Right lobe of liver (tissue), 6 donors: ENCODE measurements at regions not wholly inside any gene's neighbourhood (a gene's known extent, or its start where the extent isn't known, plus 50 kb on each side); places are given as distances from the start of the nearest gene placed in this dataset.
"Not testable (repeated sequence)": the region's sequence is repeated elsewhere in the genome, so short reads cannot be mapped to it uniquely, and the experiment has no call there.

Source experiments
- ATAC-seq, 4 donors: fragments of 200-7000 bp; cut with Tn5 transposase; one replicate each; pipeline ENCODE4 v1.9.1; 2020; ENCODE audit warnings: mild to moderate bottlenecking in 4 of 4, moderate library complexity in 4 of 4
- DNase-seq, 3 donors: peaks; one replicate each; pipeline ENCODE4 v3.0.0-alpha.2; 2020
- H3K27ac ChIP-seq, 3 donors: fragments of 200-600 bp; one replicate each; pipeline ENCODE4 v1.8.0; 2022
- H3K27me3 ChIP-seq, 2 donors: fragments of 200-600 bp; one replicate each; pipeline ENCODE4 v1.8.0; 2022
- H3K36me3 ChIP-seq, 4 donors: fragments of 200-600 bp; sonication (generic) in 1 of 4; one replicate each; pipeline versions ENCODE4 v1.5.1 to v1.8.0; 2017 to 2022; ENCODE audit warnings: control low read depth in 1 of 4
- H3K4me1 ChIP-seq, 4 donors: fragments of 200-600 bp; sonication (generic) in 1 of 4; one replicate each; pipeline versions ENCODE4 v1.5.1 to v1.8.0; 2017 to 2022; ENCODE audit warnings: control low read depth in 1 of 4
- H3K4me3 ChIP-seq, 3 donors: fragments of 200-600 bp; one replicate each; pipeline ENCODE4 v1.8.0; 2022
- H3K9me3 ChIP-seq, 4 donors: fragments of 200-600 bp; sonication (generic) in 1 of 4; one replicate each; pipeline versions ENCODE4 v1.5.1 to v1.8.0; 2017 to 2022; ENCODE audit warnings: control low read depth in 1 of 4
- CTCF ChIP-seq, 4 donors: fragments of 200-600 bp in 3 of 4; fragments of 450-650 bp in 1 of 4; IDR thresholded peaks; one replicate each; pipeline versions ENCODE4 v1.5.1 to v1.8.0; 2016 to 2022; ENCODE audit warnings: antibody characterized with exemption in 4 of 4, mild to moderate bottlenecking in 2 of 4
- POLR2A ChIP-seq: fragments of 450-650 bp; IDR thresholded peaks from one replicate; pipeline ENCODE4 v1.6.1; 2017; ENCODE audit warnings: antibody characterized with exemption, mild to moderate bottlenecking
- WGBS: methylation state at CpG from one replicate; pipeline ENCODE4 v1.1.6; 2018; ENCODE audit warnings: low coverage, low lambda C conversion rate; ENCODE audit not compliant: insufficient coverage; ENCODE audit errors: missing lambda C conversion rate; 5-methylcytosine and 5-hydroxymethylcytosine counted together
- intact Hi-C, 2 donors: fragments of 100-400 bp; cut with DNase I; formaldehyde crosslinking; loops; one replicate each; pipeline versions ENCODE4 v1.11.2 to v1.14.1; 2022
- donor health status: DM: no; HTN: yes; CAD: no.
- donor health status: DM: no; HTN: no; CAD: no.
- donor health status: DM: no; HTN: no; CAD: no.
- donor health status: DM: no; HTN: yes; CAD: no.
- donor health status: DM: no; HTN: yes; CAD: no.

DNA sequence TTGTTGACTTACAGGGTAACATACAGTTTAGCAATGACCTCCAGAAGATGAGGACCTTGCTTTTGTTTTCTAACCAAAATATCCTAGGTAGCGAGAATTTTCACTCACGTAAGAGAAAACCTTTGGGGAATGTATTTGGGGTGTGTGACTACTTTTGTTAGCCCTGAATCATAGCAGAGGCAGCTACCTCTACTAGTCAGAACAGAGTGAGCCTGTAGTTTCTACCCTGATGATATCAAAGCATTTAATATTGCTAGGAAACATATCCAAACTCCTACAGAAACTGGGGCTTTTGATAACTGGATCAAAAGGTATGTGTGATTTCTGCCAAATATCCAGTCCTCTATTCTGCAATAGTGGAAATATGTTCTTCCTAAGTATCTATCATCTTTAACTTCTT is 462.6 kb upstream of the ZEB2 start:
- Histone ChIP-seq H3K9me3 (no peaks in the 10 kb centered on the region), H3K4me3 (no peak overlapping the region), H3K36me3 (no peaks in the 10 kb centered on the region), H3K27me3 (no peaks in the 10 kb centered on the region), H3K27ac (no peak overlapping the region), H3K4me1 (no peaks in the 10 kb centered on the region)
- DNase-seq (no peak), ATAC-seq (no peak)
- intact Hi-C loops: no loop called here
- TF ChIP-seq POLR2A (no peak), CTCF (IDR thresholded peaks at IDR 0.05) (no peak)
- WGBS: 29% methylated on average over 2 of the region's 2 CpGs

DNA sequence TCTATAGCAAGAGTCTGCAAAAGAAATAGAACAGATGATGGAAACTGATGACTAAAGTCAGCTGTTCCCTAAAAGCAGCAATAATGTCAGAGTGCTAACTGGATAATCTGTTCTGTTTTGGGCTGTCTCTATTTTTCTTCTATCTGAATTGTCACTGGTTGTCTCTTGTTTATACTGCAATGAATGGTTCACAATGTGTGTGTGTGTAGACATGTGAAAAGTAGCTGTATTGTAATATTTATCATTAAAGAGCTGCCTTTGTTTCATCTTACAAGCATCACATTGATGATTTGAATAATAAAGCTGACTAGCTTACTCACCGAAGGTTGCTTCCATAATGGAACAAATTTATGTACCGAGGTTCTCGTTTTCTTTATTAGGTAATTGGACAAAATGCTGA is 456.0 kb upstream of the ZEB2 start:
- DNase-seq (no peak), ATAC-seq (no peak)
- Histone ChIP-seq H3K4me1 (no peaks in the 10 kb centered on the region), H3K36me3 (no peaks in the 10 kb centered on the region), H3K27ac (no peak overlapping the region), H3K9me3 (no peaks in the 10 kb centered on the region), H3K4me3 (no peak overlapping the region), H3K27me3 (no peaks in the 10 kb centered on the region)
- intact Hi-C loops: no loop called here
- WGBS: 88% methylated on average over 3 of the region's 3 CpGs
- TF ChIP-seq POLR2A: no peak
- TF ChIP-seq CTCF (IDR thresholded peaks at IDR 0.05): no peak

- ATAC-seq (no peak), DNase-seq (no peak)
- intact Hi-C loops: no loop called here
- Histone ChIP-seq H3K27me3 (no peaks in the 10 kb centered on the region), H3K4me3 (no peak overlapping the region), H3K36me3 (no peaks in the 10 kb centered on the region), H3K9me3 (no peaks in the 10 kb centered on the region), H3K27ac (no peak overlapping the region), H3K4me1 (no peaks in the 10 kb centered on the region)
- TF ChIP-seq POLR2A (no peak), CTCF (IDR thresholded peaks at IDR 0.05) (no peak)
- WGBS: 51% methylated on average over 3 of the region's 3 CpGs
These were observed 452.8 kb upstream of the ZEB2 start for GRCh38 chr2:144972676-144973075.

DNA sequence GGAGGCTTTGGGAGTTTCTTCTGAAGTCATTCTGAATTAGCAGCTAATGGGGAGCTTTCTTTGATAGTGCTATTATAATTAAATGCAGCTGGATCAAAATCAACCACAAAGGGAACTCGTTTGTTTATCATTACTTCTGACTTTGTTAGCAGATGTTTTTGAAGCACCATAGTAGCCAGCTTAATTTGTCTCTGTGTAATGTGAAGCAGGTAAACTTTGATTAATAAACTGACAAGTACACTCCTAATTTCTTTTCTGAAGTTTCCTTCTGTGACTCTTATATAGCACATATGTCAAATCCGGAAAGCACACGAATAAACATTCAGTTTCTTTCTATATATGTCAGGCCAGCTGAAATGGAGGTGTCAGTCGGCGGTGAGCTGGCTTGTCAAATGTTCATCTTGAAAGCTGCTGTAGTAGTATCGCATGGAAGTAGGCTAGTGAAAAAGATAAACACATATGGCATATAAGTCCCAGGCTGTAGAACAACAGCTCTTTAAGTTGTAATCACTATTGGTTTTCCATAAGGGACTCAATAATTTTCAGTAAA is 451.9 kb upstream of the ZEB2 start:
- 71% methylated on average over 6 of the region's 6 CpGs for WGBS
- Histone ChIP-seq H3K9me3 (no peaks in the 10 kb centered on the region), H3K4me3 (no peak overlapping the region), H3K27me3 (no peaks in the 10 kb centered on the region), H3K27ac (no peak overlapping the region), H3K4me1 (no peaks in the 10 kb centered on the region), H3K36me3 (no peaks in the 10 kb centered on the region)
- DNase-seq: no peak
- ATAC-seq: no peak
- TF ChIP-seq CTCF (IDR thresholded peaks at IDR 0.05): no peak
- TF ChIP-seq POLR2A: no peak
- intact Hi-C loops: no loop called here

DNA sequence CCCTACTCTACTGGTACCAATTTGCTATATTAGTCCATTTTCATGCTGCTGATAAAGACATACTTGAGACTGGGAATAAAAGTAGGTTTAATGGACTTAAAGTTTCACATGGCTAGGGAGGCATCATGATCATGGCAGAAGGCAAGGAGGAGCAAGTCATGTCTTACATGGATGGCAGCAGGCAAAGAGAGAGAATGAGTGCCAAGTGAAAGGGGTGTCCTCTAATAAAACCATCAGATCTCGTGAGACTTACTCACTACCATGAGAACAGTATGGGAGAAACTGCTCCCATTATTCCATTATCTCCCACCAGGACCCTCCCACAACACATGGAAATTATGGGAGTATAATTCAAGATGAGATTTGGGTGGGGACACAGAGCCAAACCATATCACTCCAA is 450.5 kb upstream of the ZEB2 start:
- intact Hi-C loops, H3K27ac ChIP-seq, H3K27me3 ChIP-seq, H3K36me3 ChIP-seq, H3K4me1 ChIP-seq, ATAC-seq, DNase-seq, H3K9me3 ChIP-seq, H3K4me3 ChIP-seq: not testable (repeated sequence)
- WGBS: 63% methylated on average over 1 of the region's 1 CpG

- WGBS: no CpG with 5 or more reads among the region's 1 CpG
- DNase-seq, H3K27me3 ChIP-seq, intact Hi-C loops, H3K27ac ChIP-seq, H3K4me1 ChIP-seq, H3K36me3 ChIP-seq, ATAC-seq, H3K9me3 ChIP-seq, H3K4me3 ChIP-seq: not testable (repeated sequence)
These were observed 449.6 kb upstream of the ZEB2 start for GRCh38 chr2:144969564-144969963.
